Osteoblast (primary cell): ENCODE measurements at regions not wholly inside any gene's neighbourhood (a gene's known extent, or its start where the extent isn't known, plus 50 kb on each side); places are given as distances from the start of the nearest gene placed in this dataset.
A peak's percentile ranks its signal among the peaks of the same experiment; 100 is the strongest.

Source experiments
- DNase-seq: peaks from one replicate; pipeline ENCODE4 v3.0.0; 2011; ENCODE audit warnings: low spot score, mixed read lengths; ENCODE audit not compliant: insufficient read length; ENCODE audit errors: missing footprints
- H2AFZ ChIP-seq: 2 replicates; pipeline ENCODE4 v1.6.0; 2011; ENCODE audit warnings: mild to moderate bottlenecking, low read length
- H3K27ac ChIP-seq: 2 replicates; pipeline ENCODE4 v1.5.1; 2011; ENCODE audit warnings: mild to moderate bottlenecking, low read depth, low read length, moderate library complexity
- H3K27me3 ChIP-seq: 2 replicates; pipeline ENCODE4 v1.6.0; 2012; ENCODE audit warnings: mild to moderate bottlenecking, control low read depth, inconsistent platforms, low read length, moderate library complexity; ENCODE audit not compliant: insufficient read depth
- H3K36me3 ChIP-seq: 2 replicates; pipeline ENCODE4 v1.5.1; 2011; ENCODE audit warnings: mild to moderate bottlenecking, low read length, control low read depth, moderate library complexity; ENCODE audit not compliant: insufficient read depth
- H3K4me1 ChIP-seq: 2 replicates; pipeline ENCODE4 v1.5.1; 2011; ENCODE audit warnings: mild to moderate bottlenecking, low read length, control low read depth, moderate library complexity; ENCODE audit not compliant: insufficient read depth
- H3K4me2 ChIP-seq: 2 replicates; pipeline ENCODE4 v1.6.0; 2011; ENCODE audit warnings: mild to moderate bottlenecking, low read length; ENCODE audit not compliant: insufficient read depth
- H3K4me3 ChIP-seq: fragments of 200-600 bp; sonication (generic); 3 replicates; pipeline ENCODE4 v1.5.1; 2012; ENCODE audit warnings: mild to moderate bottlenecking, low read length, inconsistent platforms; ENCODE audit not compliant: insufficient read depth
- H3K79me2 ChIP-seq: 2 replicates; pipeline ENCODE4 v1.6.0; 2012; ENCODE audit warnings: mild to moderate bottlenecking, low read length, control low read depth, inconsistent platforms; ENCODE audit not compliant: insufficient read depth
- H3K9me3 ChIP-seq: 2 replicates; pipeline ENCODE4 v1.5.1; 2011; ENCODE audit warnings: low read depth, low read length, control low read depth
- H4K20me1 ChIP-seq: 2 replicates; pipeline ENCODE4 v1.6.0; 2012; ENCODE audit warnings: mild to moderate bottlenecking, low read length, control low read depth; ENCODE audit not compliant: insufficient read depth
- CTCF ChIP-seq: IDR thresholded peaks from 2 replicates; pipeline ENCODE4 v1.5.1; 2011; ENCODE audit warnings: mild to moderate bottlenecking, low read depth, low read length, moderate library complexity; ENCODE audit errors: extremely low read depth

GRCh38 chr2:145702305-145702704 is 1182.4 kb upstream of the ZEB2 start:
- Histone ChIP-seq H3K27me3 (no peaks in the 10 kb centered on the region), H4K20me1 (no peaks in the 10 kb centered on the region), H2AFZ (no peak overlapping the region), H3K4me2 (no peak overlapping the region), H3K27ac (no peak overlapping the region), H3K36me3 (no peaks in the 10 kb centered on the region), H3K4me3 (no peak overlapping the region), H3K79me2 (no peaks in the 10 kb centered on the region), H3K4me1 (no peaks in the 10 kb centered on the region), H3K9me3 (no peaks in the 10 kb centered on the region)
- no peak for TF ChIP-seq CTCF
- no peak for DNase-seq

GRCh38 chr2:145692971-145693478 is 1173.1 kb upstream of the ZEB2 start:
- no peak for TF ChIP-seq CTCF
- Histone ChIP-seq H3K9me3 (no peaks in the 10 kb centered on the region), H3K4me2 (no peak overlapping the region), H3K4me3 (no peak overlapping the region), H2AFZ (peak overlapping the region; percentile 13), H3K36me3 (no peaks in the 10 kb centered on the region), H4K20me1 (no peaks in the 10 kb centered on the region), H3K27me3 (no peaks in the 10 kb centered on the region), H3K4me1 (no peaks in the 10 kb centered on the region), H3K79me2 (no peaks in the 10 kb centered on the region), H3K27ac (no peak overlapping the region)
- DNase-seq, result no peak

GRCh38 chr2:145691659-145692058 is 1171.7 kb upstream of the ZEB2 start:
- Histone ChIP-seq H3K79me2 (no peaks in the 10 kb centered on the region), H3K27ac (no peak overlapping the region), H3K36me3 (no peaks in the 10 kb centered on the region), H3K9me3 (no peaks in the 10 kb centered on the region), H3K4me1 (no peaks in the 10 kb centered on the region), H2AFZ (no peak overlapping the region), H3K4me3 (no peak overlapping the region), H3K4me2 (no peak overlapping the region), H3K27me3 (no peaks in the 10 kb centered on the region), H4K20me1 (no peaks in the 10 kb centered on the region)
- TF ChIP-seq CTCF, result no peak
- no peak for DNase-seq

GRCh38 chr2:145690183-145690778 is 1170.4 kb upstream of the ZEB2 start:
- Histone ChIP-seq H4K20me1 (no peaks in the 10 kb centered on the region), H2AFZ (no peak overlapping the region), H3K9me3 (no peaks in the 10 kb centered on the region), H3K4me2 (no peak overlapping the region), H3K27me3 (no peaks in the 10 kb centered on the region), H3K79me2 (no peaks in the 10 kb centered on the region), H3K4me1 (no peaks in the 10 kb centered on the region), H3K4me3 (no peak overlapping the region), H3K27ac (no peak overlapping the region), H3K36me3 (no peaks in the 10 kb centered on the region)
- DNase-seq, result no peak
- no peak for TF ChIP-seq CTCF
